ENCODE measurements at regions not wholly inside any gene's neighbourhood (a gene's known extent, or its start where the extent isn't known, plus 50 kb on each side); places are given as distances from the start of the nearest gene placed in this dataset.

DNA sequence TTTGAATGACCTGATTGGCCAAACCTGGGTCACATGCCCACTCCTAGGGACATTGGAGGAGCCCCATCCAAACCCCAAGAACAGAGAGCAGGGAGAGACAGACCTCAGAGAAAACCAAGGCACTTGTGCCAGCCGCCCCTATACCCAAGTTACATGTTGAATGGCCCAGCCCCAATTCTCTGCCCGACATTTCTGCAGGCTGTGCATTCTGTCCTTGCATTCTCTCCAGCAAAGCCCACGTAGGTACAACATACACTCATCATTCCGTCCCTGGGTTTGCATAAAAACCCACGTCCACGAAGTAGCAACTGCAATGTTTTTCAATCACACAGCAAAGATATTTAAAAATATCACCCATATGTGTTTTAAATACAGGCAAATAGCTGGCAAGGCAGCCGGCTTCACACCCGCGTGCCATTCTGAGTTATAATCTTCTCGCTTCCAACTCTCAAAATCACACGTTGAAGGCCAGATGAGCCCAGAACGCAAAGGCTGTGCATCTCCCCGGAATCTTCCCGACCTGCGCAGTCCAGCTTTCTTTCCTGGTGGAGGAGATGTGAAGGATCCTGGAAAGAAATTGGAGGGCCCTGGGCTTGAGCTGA is 91.7 kb upstream of the MYL2 start:
- Mint-ChIP-seq H3K4me3 (no peak overlapping the region), H3K27ac (no peak overlapping the region), H3K9me3 (ENCODE audit: insufficient read depth) (peaks cover 2% of the 10 kb centered on the region), H3K27me3 (peaks cover 49% of the 10 kb centered on the region), H3K4me1 (no peaks in the 10 kb centered on the region)
- no peaks in the 10 kb centered on the region for H3K36me3 ChIP-seq (replicated peaks in 1 of 2; ENCODE audit: control extremely low read depth in 1 of 2, control insufficient read depth in 1 of 2, extremely low read depth in 1 of 2, insufficient read depth in 2 of 2, low read length in 1 of 2)
- H3K79me2 ChIP-seq (ENCODE audit: control insufficient read depth, insufficient read depth, low read length): no peaks in the 10 kb centered on the region
- H3K9ac ChIP-seq (ENCODE audit: low read length): no peak overlapping the region
- H3K9me3 ChIP-seq (ENCODE audit: control extremely low read depth in 1 of 3, control insufficient read depth in 2 of 3, insufficient read depth in 1 of 3, low read length in 2 of 3): peaks cover 0 to 8% (median 0%) of the 10 kb centered on the region in 3 donors
- H3K27ac ChIP-seq (ENCODE audit: low read length in 2 of 2): no peak overlapping the region
- H3K4me1 ChIP-seq (ENCODE audit: control insufficient read depth in 2 of 2, insufficient read depth in 2 of 2, low read length in 2 of 2): no peaks in the 10 kb centered on the region
- WGBS (ENCODE audit: insufficient coverage): 96% methylated on average over 14 of the region's 15 CpGs
- no peak overlapping the region for H2AFZ ChIP-seq (ENCODE audit: insufficient read depth, low read depth, low read length, poor library complexity, severe bottlenecking)
- DNase-seq: no peak
- ATAC-seq (ENCODE audit: low read depth): no peak
- H3K4me3 ChIP-seq (ENCODE audit: control extremely low read depth in 1 of 5, extremely low read depth in 1 of 5, insufficient read depth in 1 of 5, low read depth in 2 of 5, low read length in 4 of 5): no peak overlapping the region
- no peak for TF ChIP-seq EZH2 (IDR thresholded peaks at IDR 0.05; ENCODE audit: borderline replicate concordance, insufficient read depth, low read depth, low read length, poor library complexity, severe bottlenecking)
- TF ChIP-seq, protein P1, sequence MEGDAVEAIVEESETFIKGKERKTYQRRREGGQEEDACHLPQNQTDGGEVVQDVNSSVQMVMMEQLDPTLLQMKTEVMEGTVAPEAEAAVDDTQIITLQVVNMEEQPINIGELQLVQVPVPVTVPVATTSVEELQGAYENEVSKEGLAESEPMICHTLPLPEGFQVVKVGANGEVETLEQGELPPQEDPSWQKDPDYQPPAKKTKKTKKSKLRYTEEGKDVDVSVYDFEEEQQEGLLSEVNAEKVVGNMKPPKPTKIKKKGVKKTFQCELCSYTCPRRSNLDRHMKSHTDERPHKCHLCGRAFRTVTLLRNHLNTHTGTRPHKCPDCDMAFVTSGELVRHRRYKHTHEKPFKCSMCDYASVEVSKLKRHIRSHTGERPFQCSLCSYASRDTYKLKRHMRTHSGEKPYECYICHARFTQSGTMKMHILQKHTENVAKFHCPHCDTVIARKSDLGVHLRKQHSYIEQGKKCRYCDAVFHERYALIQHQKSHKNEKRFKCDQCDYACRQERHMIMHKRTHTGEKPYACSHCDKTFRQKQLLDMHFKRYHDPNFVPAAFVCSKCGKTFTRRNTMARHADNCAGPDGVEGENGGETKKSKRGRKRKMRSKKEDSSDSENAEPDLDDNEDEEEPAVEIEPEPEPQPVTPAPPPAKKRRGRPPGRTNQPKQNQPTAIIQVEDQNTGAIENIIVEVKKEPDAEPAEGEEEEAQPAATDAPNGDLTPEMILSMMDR (IDR thresholded peaks at IDR 0.05): no peak
- H3K4me2 ChIP-seq (replicated peaks; ENCODE audit: low read depth, low read length, poor library complexity, severe bottlenecking): no peak overlapping the region
- peaks cover 0 to 15% (median 3%) of the 10 kb centered on the region in 4 experiments for H3K27me3 ChIP-seq (replicated peaks in 1 of 4; ENCODE audit: control extremely low read depth in 1 of 4, control insufficient read depth in 3 of 4, insufficient read depth in 4 of 4, low read length in 3 of 4)
- ChIA-PET POLR2A (no interaction called here), CTCF (no interaction called here)
- intact Hi-C loops (cut with micrococcal nuclease): loop anchor here (10.0 kb wide), 1 partner anchor 117 kb away; no protein-coding TSS in a partner anchor
- no peaks in the 10 kb centered on the region for H4K20me1 ChIP-seq (ENCODE audit: control insufficient read depth, insufficient read depth, low read length, poor library complexity, severe bottlenecking)

DNA sequence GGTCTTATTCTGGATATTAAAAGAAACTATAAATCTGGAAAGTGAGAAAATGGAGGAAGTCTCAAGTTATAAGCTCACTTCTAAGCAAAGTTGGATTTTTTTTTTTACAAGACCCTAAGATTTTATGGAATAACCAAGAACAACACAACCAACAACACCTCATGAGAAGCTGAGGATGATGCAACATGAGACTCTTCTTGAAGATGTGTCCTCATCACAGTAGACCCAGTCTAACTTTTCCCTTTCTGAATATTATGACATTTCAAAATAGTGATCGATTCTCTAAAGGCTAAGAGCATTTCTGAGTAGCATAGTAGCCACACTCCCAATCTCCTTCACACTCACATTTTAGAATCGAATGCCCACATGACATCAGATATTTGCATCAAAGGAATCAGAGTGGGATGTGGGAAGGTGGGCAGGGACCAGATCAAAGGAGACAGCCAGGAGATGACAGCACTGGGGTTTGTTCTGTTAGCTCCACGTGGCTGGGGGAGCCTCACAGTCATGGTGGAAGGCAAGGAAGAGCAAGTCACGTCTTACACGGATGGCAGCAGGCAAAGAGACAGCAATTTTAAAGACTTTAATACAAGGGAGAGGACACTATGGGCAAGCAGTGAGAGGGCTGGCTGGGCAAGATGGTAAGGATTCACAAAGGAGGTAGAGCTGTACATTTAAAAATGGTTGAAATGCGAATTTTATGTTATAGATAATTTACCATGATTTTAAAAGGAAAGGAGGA is 90.7 kb upstream of the MYL2 start:
- intact Hi-C loops (cut with micrococcal nuclease): loop anchor here (10.0 kb wide), 1 partner anchor 116 kb away; no protein-coding TSS in a partner anchor
- Mint-ChIP-seq H3K27me3 (peaks cover 53% of the 10 kb centered on the region), H3K27ac (no peak overlapping the region), H3K4me3 (no peak overlapping the region), H3K4me1 (no peaks in the 10 kb centered on the region), H3K9me3 (ENCODE audit: insufficient read depth) (peaks cover 2% of the 10 kb centered on the region)
- DNase-seq: no peak
- H3K27ac ChIP-seq (ENCODE audit: low read length in 2 of 2): no peak overlapping the region
- no peak overlapping the region for H3K4me3 ChIP-seq (ENCODE audit: control extremely low read depth in 1 of 5, extremely low read depth in 1 of 5, insufficient read depth in 1 of 5, low read depth in 2 of 5, low read length in 4 of 5)
- H3K9ac ChIP-seq (ENCODE audit: low read length): no peak overlapping the region
- peaks cover 0 to 8% (median 0%) of the 10 kb centered on the region in 3 donors for H3K9me3 ChIP-seq (ENCODE audit: control extremely low read depth in 1 of 3, control insufficient read depth in 2 of 3, insufficient read depth in 1 of 3, low read length in 2 of 3)
- no peaks in the 10 kb centered on the region for H4K20me1 ChIP-seq (ENCODE audit: control insufficient read depth, insufficient read depth, low read length, poor library complexity, severe bottlenecking)
- no peaks in the 10 kb centered on the region for H3K4me1 ChIP-seq (ENCODE audit: control insufficient read depth in 2 of 2, insufficient read depth in 2 of 2, low read length in 2 of 2)
- WGBS (ENCODE audit: insufficient coverage): 89% methylated on average over 4 of the region's 6 CpGs
- H3K4me2 ChIP-seq (replicated peaks; ENCODE audit: low read depth, low read length, poor library complexity, severe bottlenecking): no peak overlapping the region
- no peaks in the 10 kb centered on the region for H3K79me2 ChIP-seq (ENCODE audit: control insufficient read depth, insufficient read depth, low read length)
- no peaks in the 10 kb centered on the region for H3K36me3 ChIP-seq (replicated peaks in 1 of 2; ENCODE audit: control extremely low read depth in 1 of 2, control insufficient read depth in 1 of 2, extremely low read depth in 1 of 2, insufficient read depth in 2 of 2, low read length in 1 of 2)
- H3K27me3 ChIP-seq (replicated peaks in 1 of 4; ENCODE audit: control extremely low read depth in 1 of 4, control insufficient read depth in 3 of 4, insufficient read depth in 4 of 4, low read length in 3 of 4): peaks cover 0 to 15% (median 3%) of the 10 kb centered on the region in 4 experiments
- CTCF ChIA-PET: no interaction called here
- TF ChIP-seq, protein P1 (IDR thresholded peaks at IDR 0.05): no peak
- TF ChIP-seq EZH2 (IDR thresholded peaks at IDR 0.05; ENCODE audit: borderline replicate concordance, insufficient read depth, low read depth, low read length, poor library complexity, severe bottlenecking): no peak
- H2AFZ ChIP-seq (ENCODE audit: insufficient read depth, low read depth, low read length, poor library complexity, severe bottlenecking): no peak overlapping the region
- ATAC-seq (ENCODE audit: low read depth): no peak
- POLR2A ChIA-PET: no interaction called here
